PC-9 (cell line): ENCODE measurements at regions not wholly inside any gene's neighbourhood (a gene's known extent, or its start where the extent isn't known, plus 50 kb on each side); places are given as distances from the start of the nearest gene placed in this dataset.

Source experiments
- EZH2 ChIP-seq: fragments of 200-600 bp; sonication (generic); IDR thresholded peaks from 2 replicates; pipeline ENCODE4 v1.8.0; 2017; ENCODE audit warnings: antibody characterized with exemption, low read depth
- TF ChIP-seq, protein P1 (sequence below): fragments of 200-600 bp; sonication (generic); conservative IDR thresholded peaks from 2 replicates; pipeline ENCODE4 v1.6.1; 2017; ENCODE audit warnings: mixed run types, antibody characterized with exemption, mild to moderate bottlenecking, moderate library complexity

DNA sequence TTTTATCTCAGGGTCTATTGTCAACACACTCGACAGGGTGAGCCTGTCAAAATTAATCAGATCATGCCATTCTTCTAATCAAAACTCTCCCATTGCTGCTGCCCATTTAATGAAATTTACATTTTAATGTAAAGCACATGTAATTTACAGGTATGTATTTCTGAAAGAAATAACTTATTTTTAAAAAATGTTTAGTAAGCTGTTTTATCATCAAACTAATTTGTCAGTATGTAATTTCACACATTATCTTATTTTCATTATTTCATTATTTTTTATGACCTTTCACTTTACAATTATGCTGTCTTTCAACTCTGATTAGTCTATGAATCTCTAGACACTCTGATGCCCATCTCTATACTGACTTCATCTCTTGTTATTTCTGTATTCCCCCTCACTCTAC, 467.8 kb downstream of the ZNF804A start:
- TF ChIP-seq, protein P1, sequence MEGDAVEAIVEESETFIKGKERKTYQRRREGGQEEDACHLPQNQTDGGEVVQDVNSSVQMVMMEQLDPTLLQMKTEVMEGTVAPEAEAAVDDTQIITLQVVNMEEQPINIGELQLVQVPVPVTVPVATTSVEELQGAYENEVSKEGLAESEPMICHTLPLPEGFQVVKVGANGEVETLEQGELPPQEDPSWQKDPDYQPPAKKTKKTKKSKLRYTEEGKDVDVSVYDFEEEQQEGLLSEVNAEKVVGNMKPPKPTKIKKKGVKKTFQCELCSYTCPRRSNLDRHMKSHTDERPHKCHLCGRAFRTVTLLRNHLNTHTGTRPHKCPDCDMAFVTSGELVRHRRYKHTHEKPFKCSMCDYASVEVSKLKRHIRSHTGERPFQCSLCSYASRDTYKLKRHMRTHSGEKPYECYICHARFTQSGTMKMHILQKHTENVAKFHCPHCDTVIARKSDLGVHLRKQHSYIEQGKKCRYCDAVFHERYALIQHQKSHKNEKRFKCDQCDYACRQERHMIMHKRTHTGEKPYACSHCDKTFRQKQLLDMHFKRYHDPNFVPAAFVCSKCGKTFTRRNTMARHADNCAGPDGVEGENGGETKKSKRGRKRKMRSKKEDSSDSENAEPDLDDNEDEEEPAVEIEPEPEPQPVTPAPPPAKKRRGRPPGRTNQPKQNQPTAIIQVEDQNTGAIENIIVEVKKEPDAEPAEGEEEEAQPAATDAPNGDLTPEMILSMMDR = no peak
- TF ChIP-seq EZH2 = no peak
